SK-N-SH treated with all-trans-retinoic acid at 6 μM for 48 hours (cell line): ENCODE measurements at regions not wholly inside any gene's neighbourhood (a gene's known extent, or its start where the extent isn't known, plus 50 kb on each side); places are given as distances from the start of the nearest gene placed in this dataset.

Source experiments
- ARNTL ChIP-seq: fragments of 450-650 bp; formaldehyde crosslinking; IDR thresholded peaks from 2 replicates; pipeline ENCODE4 v1.5.0; 2020; ENCODE audit warnings: low read depth, mild to moderate bottlenecking, moderate library complexity, borderline replicate concordance
- ESRRG ChIP-seq: fragments of 250-450 bp; sonication (Bioruptor Pico); IDR thresholded peaks from 2 replicates; pipeline ENCODE4 v1.6.1; 2021; ENCODE audit warnings: mild to moderate bottlenecking
- PPARA ChIP-seq: fragments of 250-450 bp; sonication (Bioruptor Pico); IDR thresholded peaks from 2 replicates; pipeline ENCODE4 v1.5.0; 2020; ENCODE audit warnings: mild to moderate bottlenecking, borderline replicate concordance
- RARB ChIP-seq: fragments of 250-450 bp; sonication (Bioruptor Pico); IDR thresholded peaks from 2 replicates; pipeline ENCODE4 v1.8.0; 2021; ENCODE audit warnings: mild to moderate bottlenecking, moderate library complexity
- SNAI2 ChIP-seq: fragments of 250-450 bp; sonication (Bioruptor Pico); IDR thresholded peaks from 2 replicates; pipeline ENCODE4 v1.5.0; 2020; ENCODE audit warnings: mild to moderate bottlenecking, moderate library complexity
- TSHZ2 ChIP-seq: fragments of 250-450 bp; sonication (Bioruptor Pico); IDR thresholded peaks from 2 replicates; pipeline ENCODE4 v1.5.0; 2020; ENCODE audit warnings: mild to moderate bottlenecking, moderate library complexity
- ZC3H10 ChIP-seq: fragments of 250-450 bp; sonication (Bioruptor Pico); IDR thresholded peaks from 2 replicates; pipeline ENCODE4 v1.5.1; 2021; ENCODE audit warnings: mild to moderate bottlenecking, moderate library complexity
- ZFP30 ChIP-seq: fragments of 450-650 bp; formaldehyde crosslinking; IDR thresholded peaks from 2 replicates; pipeline ENCODE4 v1.5.0; 2022; ENCODE audit warnings: mild to moderate bottlenecking, moderate library complexity
- ZNF565 ChIP-seq: fragments of 450-650 bp; formaldehyde crosslinking; conservative IDR thresholded peaks from 2 replicates; pipeline ENCODE4 v1.5.0; 2020; ENCODE audit warnings: low read depth, mild to moderate bottlenecking, moderate library complexity
- ZNF70 ChIP-seq: fragments of 450-650 bp; formaldehyde crosslinking; IDR thresholded peaks from 2 replicates; pipeline ENCODE4 v1.5.0; 2020; ENCODE audit warnings: mild to moderate bottlenecking, moderate library complexity

- TF ChIP-seq ARNTL (CRISPR knock-in tag) (no peak), ZNF565 (CRISPR knock-in tag) (no peak), SNAI2 (CRISPR knock-in tag) (no peak), ZNF70 (CRISPR knock-in tag) (no peak), RARB (CRISPR knock-in tag) (no peak), ZC3H10 (CRISPR knock-in tag) (no peak), ESRRG (CRISPR knock-in tag) (no peak), TSHZ2 (no peak), PPARA (CRISPR knock-in tag) (no peak), ZFP30 (CRISPR knock-in tag) (no peak)
These were observed 459.8 kb upstream of the DIPK2B start for GRCh38 chrX:45660477-45660876.
